Dedifferentiated amniotic fluid mesenchymal stem cell (primary cell): ENCODE measurements at regions not wholly inside any gene's neighbourhood (a gene's known extent, or its start where the extent isn't known, plus 50 kb on each side); places are given as distances from the start of the nearest gene placed in this dataset.
"Not testable (repeated sequence)": the region's sequence is repeated elsewhere in the genome, so short reads cannot be mapped to it uniquely, and the experiment has no call there.

Source experiments
- DNase-seq: peaks from one replicate; pipeline ENCODE4 v3.0.0-alpha.2; 2016; ENCODE audit errors: extremely low spot score

- no peak for DNase-seq
Observed at GRCh38 chr14:27605282-27605681, 1007.4 kb upstream of the NOVA1 start.

GRCh38 chr14:27608377-27608776, 1010.5 kb upstream of the NOVA1 start:
- no peak for DNase-seq

- DNase-seq, result no peak
Observed at GRCh38 chr14:27612121-27612520, 1014.3 kb upstream of the NOVA1 start.

- DNase-seq, result no peak
Observed at GRCh38 chr14:27613102-27613501, 1015.3 kb upstream of the NOVA1 start.

- DNase-seq, result no peak
Observed at GRCh38 chr14:27623782-27624181, 1025.9 kb upstream of the NOVA1 start.

GRCh38 chr14:27634056-27634970, 1036.5 kb upstream of the NOVA1 start:
- DNase-seq, result no peak

- not testable (repeated sequence) for DNase-seq
Observed at GRCh38 chr14:27640688-27641087, 1042.9 kb upstream of the NOVA1 start.

GRCh38 chr14:27642251-27642866, 1044.5 kb upstream of the NOVA1 start:
- no peak for DNase-seq

GRCh38 chr14:27660683-27661082, 1062.8 kb upstream of the NOVA1 start:
- no peak for DNase-seq

- no peak for DNase-seq
Observed at GRCh38 chr14:27668531-27668930, 1070.7 kb upstream of the NOVA1 start.

GRCh38 chr14:27672047-27672446, 1074.2 kb upstream of the NOVA1 start:
- DNase-seq, result no peak

GRCh38 chr14:27672811-27673737, 1075.2 kb upstream of the NOVA1 start:
- not testable (repeated sequence) for DNase-seq

- DNase-seq, result no peak
Observed at GRCh38 chr14:27686137-27686536, 1080.5 kb upstream of the FOXG1 start.

- no peak for DNase-seq
Observed at GRCh38 chr14:27688841-27689444, 1077.6 kb upstream of the FOXG1 start.

GRCh38 chr14:27712364-27712763, 1054.2 kb upstream of the FOXG1 start:
- no peak for DNase-seq

GRCh38 chr14:27715561-27715960, 1051.0 kb upstream of the FOXG1 start:
- no peak for DNase-seq

GRCh38 chr14:27721760-27722159, 1044.8 kb upstream of the FOXG1 start:
- no peak for DNase-seq

- no peak for DNase-seq
Observed at GRCh38 chr14:27725482-27725881, 1041.1 kb upstream of the FOXG1 start.

- DNase-seq, result no peak
Observed at GRCh38 chr14:27727251-27727770, 1039.3 kb upstream of the FOXG1 start.

GRCh38 chr14:27730204-27730603, 1036.4 kb upstream of the FOXG1 start:
- no peak for DNase-seq

GRCh38 chr14:27739657-27740156, 1026.9 kb upstream of the FOXG1 start:
- no peak for DNase-seq
